ENCODE measurements at regions not wholly inside any gene's neighbourhood (a gene's known extent, or its start where the extent isn't known, plus 50 kb on each side); places are given as distances from the start of the nearest gene placed in this dataset.

DNA sequence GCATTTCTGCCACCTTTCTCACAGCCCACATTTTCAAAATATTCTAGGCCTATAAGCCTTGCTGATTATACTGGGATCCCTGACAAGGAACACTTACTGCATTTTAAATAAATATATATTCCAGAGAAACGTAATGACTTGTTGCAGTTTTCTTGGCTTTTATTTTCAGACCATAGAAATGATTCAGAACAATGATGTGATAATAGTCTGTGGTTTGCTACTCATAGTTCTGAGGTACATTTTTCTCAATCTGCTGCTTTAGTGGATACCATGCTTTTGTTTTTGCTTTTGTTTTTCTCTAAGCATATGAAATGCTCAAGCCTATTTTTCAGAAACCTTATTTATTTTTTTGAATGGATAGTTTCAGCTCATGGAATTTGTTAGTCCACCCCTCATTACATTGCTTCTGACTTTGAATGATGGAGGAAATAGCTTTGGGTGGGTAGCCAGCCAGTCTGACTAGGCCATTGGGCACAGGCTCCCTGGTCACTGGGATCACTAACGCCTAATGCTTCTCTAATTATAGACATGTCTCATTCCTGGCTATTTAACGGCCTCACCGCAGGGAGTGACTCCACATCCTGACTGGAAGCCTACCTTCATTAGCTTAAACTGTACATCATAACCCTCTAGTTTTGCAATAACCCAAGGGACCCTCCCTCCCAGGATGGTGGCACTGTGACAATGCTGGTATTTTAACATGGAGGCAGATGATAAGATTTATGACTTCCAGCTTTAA, 66.1 kb downstream of the MBL2 start:
- DNase-seq, result no peak
